ENCODE measurements at regions not wholly inside any gene's neighbourhood (a gene's known extent, or its start where the extent isn't known, plus 50 kb on each side); places are given as distances from the start of the nearest gene placed in this dataset.

DNA sequence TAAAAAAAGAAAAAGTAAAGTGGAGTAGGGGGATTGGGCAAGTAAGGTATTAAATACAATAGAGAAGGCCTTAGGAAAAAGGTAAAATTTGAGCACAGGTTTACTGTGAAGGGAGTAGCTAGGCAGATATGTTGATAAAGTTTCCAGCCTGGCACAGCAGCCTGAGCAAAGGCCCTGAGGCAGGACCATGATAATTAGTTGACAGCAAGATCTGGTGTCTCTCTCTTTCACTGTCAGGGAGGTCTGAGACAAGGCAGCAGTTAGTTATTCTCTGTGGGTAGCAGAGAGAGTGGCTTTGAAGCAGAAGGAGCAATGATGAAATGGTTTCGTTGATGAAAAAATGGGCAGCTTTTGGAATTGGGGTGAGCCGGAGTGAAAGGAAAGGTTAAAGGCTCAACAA, 119.5 kb downstream of the KDR start:
- 62% methylated on average over 2 of the region's 2 CpGs for WGBS (ENCODE audit: low lambda C conversion rate)
- CTCF ChIA-PET: interaction anchor here (0.6 to 1.2 kb wide), 3 partner anchors 24 to 312 kb away, joined by 3 to 4 read pairs (median 3); no protein-coding TSS in a partner anchor

More for the DNA sequence above, 119.5 kb downstream of the KDR start:
- Histone ChIP-seq H3K27me3 (ENCODE audit: insufficient read depth) (no peaks in the 10 kb centered on the region), H3K79me2 (ENCODE audit: insufficient read depth) (no peaks in the 10 kb centered on the region), H3K36me3 (replicated peaks in 1 of 2; ENCODE audit: control insufficient read depth in 1 of 2, insufficient read depth in 2 of 2, low read length in 1 of 2) (no peaks in the 10 kb centered on the region), H3K27ac (ENCODE audit: low read depth in 2 of 2, low read length in 1 of 2) (no peak overlapping the region), H3K9me3 (no peaks in the 10 kb centered on the region), H4K20me1 (ENCODE audit: insufficient read depth) (no peaks in the 10 kb centered on the region), H3K9me2 (no peaks in the 10 kb centered on the region), H3F3A (replicated peaks; ENCODE audit: insufficient read depth) (no peaks in the 10 kb centered on the region), H3K4me3 (ENCODE audit: low read depth in 2 of 2, low read length in 1 of 2) (no peak overlapping the region), H3K4me1 (ENCODE audit: control insufficient read depth in 1 of 2, insufficient read depth in 2 of 2, low read depth in 1 of 2, low read length in 1 of 2) (no peaks in the 10 kb centered on the region), H3K4me2 (no peak overlapping the region), H2AFZ (ENCODE audit: low read depth) (no peak overlapping the region), H3K9ac (no peak overlapping the region)
- TF ChIP-seq, protein P1, sequence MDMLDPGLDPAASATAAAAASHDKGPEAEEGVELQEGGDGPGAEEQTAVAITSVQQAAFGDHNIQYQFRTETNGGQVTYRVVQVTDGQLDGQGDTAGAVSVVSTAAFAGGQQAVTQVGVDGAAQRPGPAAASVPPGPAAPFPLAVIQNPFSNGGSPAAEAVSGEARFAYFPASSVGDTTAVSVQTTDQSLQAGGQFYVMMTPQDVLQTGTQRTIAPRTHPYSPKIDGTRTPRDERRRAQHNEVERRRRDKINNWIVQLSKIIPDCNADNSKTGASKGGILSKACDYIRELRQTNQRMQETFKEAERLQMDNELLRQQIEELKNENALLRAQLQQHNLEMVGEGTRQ (IDR thresholded peaks at IDR 0.05; ENCODE audit: borderline replicate concordance, low read depth, low read length): no peak
- no peak for TF ChIP-seq FOSL2 (IDR thresholded peaks at IDR 0.05; ENCODE audit: borderline replicate concordance, low read depth)
- TF ChIP-seq TCF12 (IDR thresholded peaks at IDR 0.05): no peak
- TF ChIP-seq, protein P2, sequence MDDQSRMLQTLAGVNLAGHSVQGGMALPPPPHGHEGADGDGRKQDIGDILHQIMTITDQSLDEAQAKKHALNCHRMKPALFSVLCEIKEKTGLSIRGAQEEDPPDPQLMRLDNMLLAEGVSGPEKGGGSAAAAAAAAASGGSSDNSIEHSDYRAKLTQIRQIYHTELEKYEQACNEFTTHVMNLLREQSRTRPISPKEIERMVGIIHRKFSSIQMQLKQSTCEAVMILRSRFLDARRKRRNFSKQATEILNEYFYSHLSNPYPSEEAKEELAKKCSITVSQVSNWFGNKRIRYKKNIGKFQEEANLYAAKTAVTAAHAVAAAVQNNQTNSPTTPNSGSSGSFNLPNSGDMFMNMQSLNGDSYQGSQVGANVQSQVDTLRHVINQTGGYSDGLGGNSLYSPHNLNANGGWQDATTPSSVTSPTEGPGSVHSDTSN (IDR thresholded peaks at IDR 0.05): no peak
- no peak for TF ChIP-seq RFX5 (IDR thresholded peaks at IDR 0.05; ENCODE audit: low read length)
- TF ChIP-seq SMC3 (IDR thresholded peaks at IDR 0.05; ENCODE audit: low read depth, low read length): no peak
- TF ChIP-seq RXRA (IDR thresholded peaks at IDR 0.05; ENCODE audit: borderline replicate concordance, low read depth): no peak
- no peak for TF ChIP-seq JUND (IDR thresholded peaks at IDR 0.05)
- TF ChIP-seq, protein P3, sequence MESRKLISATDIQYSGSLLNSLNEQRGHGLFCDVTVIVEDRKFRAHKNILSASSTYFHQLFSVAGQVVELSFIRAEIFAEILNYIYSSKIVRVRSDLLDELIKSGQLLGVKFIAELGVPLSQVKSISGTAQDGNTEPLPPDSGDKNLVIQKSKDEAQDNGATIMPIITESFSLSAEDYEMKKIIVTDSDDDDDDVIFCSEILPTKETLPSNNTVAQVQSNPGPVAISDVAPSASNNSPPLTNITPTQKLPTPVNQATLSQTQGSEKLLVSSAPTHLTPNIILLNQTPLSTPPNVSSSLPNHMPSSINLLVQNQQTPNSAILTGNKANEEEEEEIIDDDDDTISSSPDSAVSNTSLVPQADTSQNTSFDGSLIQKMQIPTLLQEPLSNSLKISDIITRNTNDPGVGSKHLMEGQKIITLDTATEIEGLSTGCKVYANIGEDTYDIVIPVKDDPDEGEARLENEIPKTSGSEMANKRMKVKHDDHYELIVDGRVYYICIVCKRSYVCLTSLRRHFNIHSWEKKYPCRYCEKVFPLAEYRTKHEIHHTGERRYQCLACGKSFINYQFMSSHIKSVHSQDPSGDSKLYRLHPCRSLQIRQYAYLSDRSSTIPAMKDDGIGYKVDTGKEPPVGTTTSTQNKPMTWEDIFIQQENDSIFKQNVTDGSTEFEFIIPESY (IDR thresholded peaks at IDR 0.05; ENCODE audit: borderline replicate concordance, low read depth): no peak
- no peak for TF ChIP-seq FOXJ3 (CRISPR knock-in tag; IDR thresholded peaks at IDR 0.05)
- no peak for TF ChIP-seq NFIC (IDR thresholded peaks at IDR 0.05; ENCODE audit: borderline replicate concordance)
- no peak for TF ChIP-seq ELF1 (IDR thresholded peaks at IDR 0.05)
- TF ChIP-seq, protein P4, sequence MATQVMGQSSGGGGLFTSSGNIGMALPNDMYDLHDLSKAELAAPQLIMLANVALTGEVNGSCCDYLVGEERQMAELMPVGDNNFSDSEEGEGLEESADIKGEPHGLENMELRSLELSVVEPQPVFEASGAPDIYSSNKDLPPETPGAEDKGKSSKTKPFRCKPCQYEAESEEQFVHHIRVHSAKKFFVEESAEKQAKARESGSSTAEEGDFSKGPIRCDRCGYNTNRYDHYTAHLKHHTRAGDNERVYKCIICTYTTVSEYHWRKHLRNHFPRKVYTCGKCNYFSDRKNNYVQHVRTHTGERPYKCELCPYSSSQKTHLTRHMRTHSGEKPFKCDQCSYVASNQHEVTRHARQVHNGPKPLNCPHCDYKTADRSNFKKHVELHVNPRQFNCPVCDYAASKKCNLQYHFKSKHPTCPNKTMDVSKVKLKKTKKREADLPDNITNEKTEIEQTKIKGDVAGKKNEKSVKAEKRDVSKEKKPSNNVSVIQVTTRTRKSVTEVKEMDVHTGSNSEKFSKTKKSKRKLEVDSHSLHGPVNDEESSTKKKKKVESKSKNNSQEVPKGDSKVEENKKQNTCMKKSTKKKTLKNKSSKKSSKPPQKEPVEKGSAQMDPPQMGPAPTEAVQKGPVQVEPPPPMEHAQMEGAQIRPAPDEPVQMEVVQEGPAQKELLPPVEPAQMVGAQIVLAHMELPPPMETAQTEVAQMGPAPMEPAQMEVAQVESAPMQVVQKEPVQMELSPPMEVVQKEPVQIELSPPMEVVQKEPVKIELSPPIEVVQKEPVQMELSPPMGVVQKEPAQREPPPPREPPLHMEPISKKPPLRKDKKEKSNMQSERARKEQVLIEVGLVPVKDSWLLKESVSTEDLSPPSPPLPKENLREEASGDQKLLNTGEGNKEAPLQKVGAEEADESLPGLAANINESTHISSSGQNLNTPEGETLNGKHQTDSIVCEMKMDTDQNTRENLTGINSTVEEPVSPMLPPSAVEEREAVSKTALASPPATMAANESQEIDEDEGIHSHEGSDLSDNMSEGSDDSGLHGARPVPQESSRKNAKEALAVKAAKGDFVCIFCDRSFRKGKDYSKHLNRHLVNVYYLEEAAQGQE (IDR thresholded peaks at IDR 0.05; ENCODE audit: low read depth, low read length): no peak
- TF ChIP-seq MXI1 (IDR thresholded peaks at IDR 0.05; ENCODE audit: low read depth, low read length): no peak
- TF ChIP-seq GABPA (IDR thresholded peaks at IDR 0.05; ENCODE audit: low read depth): no peak
- no peak for TF ChIP-seq SIN3A (IDR thresholded peaks at IDR 0.05; ENCODE audit: borderline replicate concordance, low read depth, low read length)
- POLR2A ChIA-PET: no interaction called here
- DNase-seq: no peak
